ENCODE measurements at regions not wholly inside any gene's neighbourhood (a gene's known extent, or its start where the extent isn't known, plus 50 kb on each side); places are given as distances from the start of the nearest gene placed in this dataset.

DNA sequence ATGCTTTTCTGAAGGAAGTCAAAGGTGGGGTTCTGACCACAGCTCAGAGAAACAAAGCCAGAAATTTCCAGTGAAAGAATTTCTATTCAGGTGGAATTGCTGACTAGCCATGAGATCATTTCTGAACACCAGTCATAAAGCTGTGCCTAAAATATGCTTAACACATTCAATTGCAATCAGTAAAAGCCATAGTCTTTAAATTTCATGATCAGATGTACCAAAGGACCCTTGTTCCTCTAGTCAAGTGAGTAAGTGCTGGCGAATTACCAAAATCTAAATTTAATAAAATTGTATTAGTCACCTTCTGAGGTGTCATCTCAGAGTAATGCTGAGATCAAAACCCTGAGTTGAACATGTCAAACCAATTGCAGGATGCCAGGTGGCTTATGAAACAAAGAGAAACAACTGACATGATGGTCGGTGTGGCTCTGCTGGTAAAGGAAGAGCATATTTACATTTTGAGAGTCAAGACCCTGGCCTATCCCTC lies 334.2 kb upstream of the CCNH start:
- TF ChIP-seq, protein P1, sequence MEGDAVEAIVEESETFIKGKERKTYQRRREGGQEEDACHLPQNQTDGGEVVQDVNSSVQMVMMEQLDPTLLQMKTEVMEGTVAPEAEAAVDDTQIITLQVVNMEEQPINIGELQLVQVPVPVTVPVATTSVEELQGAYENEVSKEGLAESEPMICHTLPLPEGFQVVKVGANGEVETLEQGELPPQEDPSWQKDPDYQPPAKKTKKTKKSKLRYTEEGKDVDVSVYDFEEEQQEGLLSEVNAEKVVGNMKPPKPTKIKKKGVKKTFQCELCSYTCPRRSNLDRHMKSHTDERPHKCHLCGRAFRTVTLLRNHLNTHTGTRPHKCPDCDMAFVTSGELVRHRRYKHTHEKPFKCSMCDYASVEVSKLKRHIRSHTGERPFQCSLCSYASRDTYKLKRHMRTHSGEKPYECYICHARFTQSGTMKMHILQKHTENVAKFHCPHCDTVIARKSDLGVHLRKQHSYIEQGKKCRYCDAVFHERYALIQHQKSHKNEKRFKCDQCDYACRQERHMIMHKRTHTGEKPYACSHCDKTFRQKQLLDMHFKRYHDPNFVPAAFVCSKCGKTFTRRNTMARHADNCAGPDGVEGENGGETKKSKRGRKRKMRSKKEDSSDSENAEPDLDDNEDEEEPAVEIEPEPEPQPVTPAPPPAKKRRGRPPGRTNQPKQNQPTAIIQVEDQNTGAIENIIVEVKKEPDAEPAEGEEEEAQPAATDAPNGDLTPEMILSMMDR (IDR thresholded peaks at IDR 0.05): no peak
- TF ChIP-seq POLR2A (IDR thresholded peaks at IDR 0.05) (no peak), EP300 (IDR thresholded peaks at IDR 0.05) (no peak), POLR2AphosphoS5 (IDR thresholded peaks at IDR 0.05) (no peak)
